Stimulated activated naive CD8-positive, alpha-beta T cell treated with anti-CD3 and anti-CD28 coated beads, Interleukin-15, Interleukin-2, amounts not matched to agents 100 U/mL and 50 U/mL, for 24 hours (primary cell): ENCODE measurements at regions not wholly inside any gene's neighbourhood (a gene's known extent, or its start where the extent isn't known, plus 50 kb on each side); places are given as distances from the start of the nearest gene placed in this dataset.
"Not testable (repeated sequence)": the region's sequence is repeated elsewhere in the genome, so short reads cannot be mapped to it uniquely, and the experiment has no call there.

ENCODE experiments used
- ATAC-seq: fragments of 150-1000 bp; cut with Tn5 transposase; one replicate; pipeline ENCODE4 v1.10.0; 2021
- DNase-seq: peaks from one replicate; pipeline ENCODE4 v3.0.0; 2021

DNA sequence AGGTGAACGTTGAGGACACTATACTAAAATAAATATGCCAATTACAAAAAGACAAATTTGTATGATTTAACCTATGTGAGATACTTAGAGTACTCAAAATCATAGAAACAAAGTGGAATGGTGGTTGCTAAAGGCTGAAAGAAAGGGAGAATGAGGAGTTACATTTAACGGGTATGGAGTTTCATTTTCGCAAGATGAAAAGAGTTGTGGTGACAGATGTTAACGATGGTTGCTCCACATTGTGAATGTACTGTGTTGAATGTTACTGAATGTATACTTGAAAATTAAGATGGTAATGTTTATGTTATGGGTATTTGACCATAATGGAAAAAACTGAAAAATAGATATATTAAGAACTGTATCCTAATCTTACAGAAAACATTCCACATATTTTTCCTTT lies 51.3 kb upstream of the MOCS2 start:
- ATAC-seq (no peak), DNase-seq (no peak)

DNA sequence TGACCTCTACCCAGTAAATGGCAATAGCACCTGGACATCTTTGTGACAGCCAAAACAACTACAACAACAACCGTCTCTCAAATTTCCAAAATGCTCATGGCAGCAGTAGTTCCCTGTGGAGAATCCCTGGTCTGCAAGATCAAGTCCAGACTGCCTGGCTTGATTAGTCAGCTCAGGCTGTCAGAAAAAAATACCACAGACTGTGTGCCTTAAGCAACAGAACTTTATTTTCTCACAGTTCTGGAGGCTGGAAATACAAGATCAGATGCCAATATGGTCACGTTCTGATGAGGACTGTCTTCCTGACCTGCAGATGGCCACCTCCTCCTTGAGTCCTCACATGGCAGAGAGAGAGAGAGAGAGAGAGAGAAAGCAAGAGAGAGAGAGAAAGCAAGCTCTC lies 52.3 kb upstream of the MOCS2 start:
- DNase-seq: no peak
- ATAC-seq: no peak

DNA sequence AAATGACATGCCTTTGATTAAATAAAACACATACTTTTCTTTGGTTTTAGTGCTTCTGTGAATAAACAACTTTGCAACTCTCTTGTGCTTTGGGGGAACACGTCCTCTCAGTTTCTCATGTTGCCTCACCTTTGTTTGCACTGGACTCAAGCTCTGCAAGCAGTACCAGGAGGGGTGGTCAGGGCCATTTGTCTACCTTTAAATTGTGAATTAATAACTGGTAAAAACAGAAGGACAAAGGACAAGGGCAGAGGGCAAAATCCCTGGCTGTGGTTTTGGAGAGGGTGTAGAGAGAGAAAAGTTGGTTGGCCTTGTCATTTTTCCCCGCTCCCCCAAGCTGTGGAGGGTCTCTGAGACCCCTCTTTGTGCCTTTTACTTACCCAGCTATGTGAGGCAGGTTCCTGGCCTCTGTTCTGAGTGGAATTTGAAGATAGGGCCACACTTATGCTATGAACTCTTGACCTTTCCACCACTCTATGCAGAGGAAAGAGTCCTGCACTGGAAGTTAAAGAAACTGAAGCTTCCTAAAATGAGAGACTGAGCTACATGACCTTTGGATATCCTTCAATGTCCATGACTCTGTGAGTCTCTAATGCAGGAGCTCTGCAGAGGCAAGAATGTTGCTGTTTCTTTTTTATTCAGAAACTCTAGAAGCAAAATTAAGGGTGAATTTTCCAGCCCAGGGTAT lies 55.1 kb upstream of the MOCS2 start:
- no peak for ATAC-seq

GRCh38 chr5:53165431-53166182 lies 56.0 kb upstream of the MOCS2 start:
- no peak for DNase-seq
- ATAC-seq: no peak

More for the DNA sequence above, 55.1 kb upstream of the MOCS2 start:
- no peak for DNase-seq

DNA sequence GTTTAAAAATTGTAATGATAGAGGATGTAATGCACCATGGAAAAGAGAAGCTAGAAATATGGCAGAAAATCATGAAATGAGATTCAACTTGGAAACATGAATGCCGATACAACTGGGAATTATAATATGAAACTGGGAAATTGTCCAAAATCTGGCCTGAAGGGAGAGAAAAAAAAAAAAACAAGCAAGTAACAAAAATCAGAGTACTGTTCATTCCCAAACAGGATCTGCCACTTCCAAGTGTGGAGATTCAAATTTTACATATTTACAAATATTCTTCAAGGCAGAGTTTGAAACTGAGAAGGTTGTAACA lies 56.6 kb upstream of the MOCS2 start:
- DNase-seq (no peak), ATAC-seq (no peak)

GRCh38 chr5:53167836-53168235 lies 58.3 kb upstream of the MOCS2 start:
- no peak for ATAC-seq
- DNase-seq: no peak

DNA sequence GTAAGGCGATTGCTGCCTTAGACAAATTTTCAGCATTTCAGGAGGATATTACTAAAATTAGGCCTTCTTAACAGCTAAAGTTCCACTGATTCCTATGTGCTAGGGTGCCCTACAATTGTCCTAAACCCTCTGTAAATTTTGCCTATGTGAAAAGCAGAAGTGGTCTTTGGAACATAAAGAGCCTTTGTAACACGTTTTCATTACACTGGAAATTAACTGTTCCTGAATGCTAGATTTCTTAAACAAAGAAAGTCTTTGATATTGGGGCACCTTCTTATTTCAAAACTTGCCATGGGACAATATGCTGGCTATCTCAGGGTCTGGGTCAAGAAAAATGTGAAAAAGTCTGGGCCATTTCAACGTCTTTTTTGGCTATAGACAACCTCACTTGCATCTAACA lies 60.4 kb upstream of the MOCS2 start:
- DNase-seq (no peak), ATAC-seq (no peak)

- DNase-seq (peak; percentile 6), ATAC-seq (no peak)
Measured at GRCh38 chr5:53170746-53171349, 61.3 kb upstream of the MOCS2 start.

- ATAC-seq, DNase-seq: not testable (repeated sequence)
Measured at GRCh38 chr5:53172073-53172472, 62.5 kb upstream of the MOCS2 start.

GRCh38 chr5:53172630-53173029 lies 63.1 kb upstream of the MOCS2 start:
- DNase-seq: no peak
- ATAC-seq: no peak

GRCh38 chr5:53173083-53173482 lies 63.5 kb upstream of the MOCS2 start:
- ATAC-seq (no peak), DNase-seq (no peak)

DNA sequence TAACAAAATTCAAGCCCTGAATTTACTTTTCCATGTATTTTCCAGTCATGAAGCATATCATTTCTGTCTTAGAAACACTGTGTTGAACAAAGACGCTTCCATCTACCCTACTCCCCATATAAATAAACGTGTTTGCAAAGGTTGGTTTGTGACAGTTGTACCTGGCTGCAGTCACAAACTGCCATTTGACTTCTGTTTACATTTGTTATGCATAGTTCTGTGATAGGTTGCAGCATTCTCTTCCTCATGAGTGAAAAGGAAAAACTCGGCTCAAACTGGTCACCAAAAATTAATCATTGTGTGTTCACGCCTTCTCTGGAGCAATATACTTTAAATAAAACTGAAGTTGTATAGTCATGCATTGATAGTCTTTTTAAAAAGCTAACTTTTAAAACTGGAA lies 69.3 kb upstream of the MOCS2 start:
- DNase-seq (no peak), ATAC-seq (no peak)

- ATAC-seq: no peak
Measured at GRCh38 chr5:53179691-53180090, 70.1 kb upstream of the MOCS2 start.

GRCh38 chr5:53180538-53180937 lies 71.0 kb upstream of the MOCS2 start:
- ATAC-seq: no peak
- DNase-seq: no peak

More at GRCh38 chr5:53179691-53180090, 70.1 kb upstream of the MOCS2 start:
- no peak for DNase-seq

DNA sequence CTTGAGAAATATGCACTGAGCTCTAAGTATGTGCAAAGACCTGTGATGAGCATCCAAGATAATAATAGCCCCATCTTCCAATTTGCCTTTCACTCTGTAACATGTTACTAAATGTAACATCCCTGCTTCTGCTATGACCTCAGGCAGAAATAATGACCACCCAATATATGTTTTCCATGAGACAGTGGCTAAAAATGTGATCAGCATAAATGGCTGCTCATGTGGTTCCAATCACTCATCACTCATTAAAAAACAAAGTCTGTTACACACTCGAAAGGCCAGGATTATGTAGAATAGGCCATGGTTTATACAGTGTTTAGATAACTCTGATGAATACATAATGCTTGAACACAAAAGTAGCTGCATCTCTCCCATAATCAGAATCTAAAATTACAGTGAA lies 71.4 kb upstream of the MOCS2 start:
- DNase-seq (no peak), ATAC-seq (no peak)

DNA sequence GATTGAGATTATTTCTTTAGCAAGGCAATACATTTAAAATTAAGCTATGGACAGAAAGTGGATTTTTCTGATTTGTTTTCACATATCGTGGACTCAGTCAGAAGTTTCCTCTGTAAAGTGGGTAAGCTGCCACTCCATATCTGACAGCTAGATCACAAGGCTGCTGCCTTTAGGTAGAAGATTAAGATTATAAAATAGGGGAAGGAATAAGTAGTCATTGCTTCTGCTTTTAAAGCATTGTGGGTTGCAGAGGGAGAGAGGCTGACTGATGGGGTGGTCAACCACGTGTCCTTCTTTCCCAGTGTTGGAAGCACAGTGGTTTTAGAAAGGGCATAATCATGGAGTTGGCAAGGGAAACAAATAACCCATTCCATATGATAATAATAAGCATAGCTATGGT lies 74.3 kb upstream of the MOCS2 start:
- no peak for DNase-seq
- no peak for ATAC-seq

GRCh38 chr5:53191548-53192165 lies 82.1 kb upstream of the MOCS2 start:
- DNase-seq: no peak
- ATAC-seq: no peak

- DNase-seq (no peak), ATAC-seq (no peak)
Measured at GRCh38 chr5:53194086-53194485, 84.5 kb upstream of the MOCS2 start.

DNA sequence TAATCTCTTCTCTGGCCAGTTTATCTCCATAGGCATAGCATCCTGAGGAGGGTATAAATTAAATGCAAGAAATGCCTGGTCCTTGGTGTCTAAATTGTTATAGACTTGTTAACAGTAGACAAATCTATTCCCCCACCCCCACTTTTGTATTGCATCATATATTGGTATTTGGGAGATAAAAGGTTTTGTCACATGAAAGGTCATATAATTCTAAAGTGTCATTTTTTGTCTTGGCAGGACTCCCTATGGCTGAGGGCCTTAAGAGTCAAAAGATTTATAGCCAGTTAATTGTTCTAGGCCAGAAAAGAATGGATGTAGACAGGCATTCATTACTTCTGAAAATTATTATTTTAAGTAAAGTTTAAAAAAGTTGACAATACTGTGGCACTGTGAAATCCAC lies 90.3 kb upstream of the MOCS2 start:
- no peak for ATAC-seq

GRCh38 chr5:53200306-53200705 lies 90.7 kb upstream of the MOCS2 start:
- DNase-seq (no peak), ATAC-seq (no peak)

More for the DNA sequence above, 90.3 kb upstream of the MOCS2 start:
- DNase-seq: no peak

DNA sequence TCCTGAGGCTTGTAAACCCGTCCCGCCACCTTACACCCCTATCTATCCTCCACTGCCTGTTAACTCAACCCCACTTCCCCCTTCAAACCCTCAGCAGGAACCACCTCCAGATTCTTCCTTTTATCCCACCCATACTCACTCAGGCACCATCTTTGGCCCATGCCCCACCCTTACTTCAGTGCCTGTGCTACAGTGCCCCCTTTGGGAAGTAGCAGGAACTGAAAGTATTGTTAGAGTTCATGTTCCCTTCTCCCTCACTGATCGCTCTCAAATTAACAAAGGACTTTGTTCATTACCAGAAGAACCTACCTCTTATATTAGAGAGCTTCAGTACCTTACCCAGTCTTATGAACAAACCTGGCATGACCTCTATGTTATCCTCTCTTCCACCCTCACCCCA lies 92.2 kb upstream of the MOCS2 start:
- ATAC-seq (no peak), DNase-seq (peak; percentile 7)

GRCh38 chr5:53206562-53206961 lies 97.0 kb upstream of the MOCS2 start:
- ATAC-seq (no peak), DNase-seq (no peak)

GRCh38 chr5:53211799-53212198 lies 102.2 kb upstream of the MOCS2 start:
- DNase-seq (no peak), ATAC-seq (peak; percentile 76)
